KG1 (cell line): ENCODE measurements at regions not wholly inside any gene's neighbourhood (a gene's known extent, or its start where the extent isn't known, plus 50 kb on each side); places are given as distances from the start of the nearest gene placed in this dataset.

Source experiments
- DNase-seq: peaks from one replicate; lab custom pipeline; 2025; lab: John Stamatoyannopoulos, UW

DNA sequence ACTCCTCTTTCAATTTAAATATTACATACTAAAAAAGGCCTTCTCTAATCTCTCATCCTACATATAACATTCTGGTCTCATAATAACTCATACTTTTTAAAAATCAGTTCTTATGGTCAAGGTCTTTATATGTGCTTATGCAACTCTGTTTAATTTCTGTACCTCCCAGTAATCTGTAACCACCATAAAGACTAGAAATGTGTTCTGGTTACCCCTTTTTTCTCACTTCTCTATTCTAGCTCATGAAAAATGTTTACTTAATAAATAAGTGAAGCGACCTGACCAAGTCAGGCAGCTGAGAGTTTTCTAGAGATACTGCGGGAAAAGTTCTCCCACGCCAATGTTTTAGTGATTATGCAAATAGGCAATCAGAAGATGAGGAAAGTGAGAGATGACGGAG is 548.8 kb upstream of the FAM241A start:
- no peak for DNase-seq

- no peak for DNase-seq
These were observed 543.6 kb upstream of the FAM241A start for GRCh38 chr4:111601671-111602070.

- no peak for DNase-seq
These were observed 542.4 kb upstream of the FAM241A start for GRCh38 chr4:111602848-111603247.

GRCh38 chr4:111605111-111605510 is 540.1 kb upstream of the FAM241A start:
- no peak for DNase-seq

GRCh38 chr4:111610681-111611080 is 534.6 kb upstream of the FAM241A start:
- no peak for DNase-seq

GRCh38 chr4:111618908-111619307 is 526.3 kb upstream of the FAM241A start:
- DNase-seq, result no peak

- DNase-seq, result no peak
These were observed 516.8 kb upstream of the FAM241A start for GRCh38 chr4:111628437-111628836.

DNA sequence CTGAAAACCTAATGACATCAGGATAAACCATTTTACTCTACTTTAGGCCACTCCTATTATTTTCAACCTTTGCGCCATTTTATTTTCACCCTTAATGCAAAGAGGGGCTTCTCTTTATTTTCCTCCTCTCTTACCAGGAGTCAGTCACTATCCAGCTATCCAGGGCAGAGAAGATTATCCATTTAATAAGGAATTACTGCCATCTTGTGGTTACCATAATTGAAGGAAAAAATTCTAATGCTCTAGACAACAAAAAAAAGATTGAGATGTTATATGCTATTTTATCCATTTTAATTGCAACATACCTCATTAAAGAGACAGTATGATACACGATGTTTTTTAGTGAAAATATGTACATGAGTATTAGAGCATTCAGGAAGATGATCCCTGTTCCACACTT is 514.5 kb upstream of the FAM241A start:
- no peak for DNase-seq

DNA sequence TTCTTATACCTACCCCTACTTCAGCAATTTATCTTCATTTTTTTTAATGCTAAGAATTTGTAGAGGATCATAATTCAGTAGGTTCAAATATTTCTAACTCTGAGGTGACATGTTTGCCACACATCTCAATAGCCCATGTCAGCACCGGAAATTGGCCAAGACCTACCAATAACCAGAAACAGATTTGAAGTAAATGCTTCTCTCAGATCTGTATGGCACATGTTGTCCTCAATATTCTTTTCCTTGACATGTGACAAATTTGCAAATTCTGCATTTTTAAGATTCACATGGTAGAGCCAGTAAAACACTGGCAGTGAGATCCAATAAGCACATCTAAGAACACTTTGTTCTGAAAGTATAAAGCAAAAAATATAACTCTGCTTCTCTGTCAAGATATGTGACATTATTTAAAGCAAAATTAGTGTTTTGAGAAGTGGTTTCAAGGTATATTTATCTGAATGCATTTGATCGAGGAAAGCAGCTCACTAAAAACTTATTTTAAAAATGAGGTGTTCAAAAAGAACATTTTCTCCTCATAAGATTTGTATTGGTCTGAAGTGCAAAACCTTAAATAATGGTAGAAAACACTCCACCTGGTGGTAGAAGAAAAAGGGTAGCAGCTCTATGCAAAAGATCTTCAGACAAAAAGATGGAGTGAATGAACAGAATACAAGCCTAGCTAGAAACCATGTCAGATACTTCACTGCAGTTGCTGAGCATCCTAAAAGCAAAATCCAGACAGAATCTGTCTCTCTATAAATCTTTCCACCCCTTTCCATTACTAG is 513.8 kb upstream of the FAM241A start:
- DNase-seq, result peak; percentile 19

DNA sequence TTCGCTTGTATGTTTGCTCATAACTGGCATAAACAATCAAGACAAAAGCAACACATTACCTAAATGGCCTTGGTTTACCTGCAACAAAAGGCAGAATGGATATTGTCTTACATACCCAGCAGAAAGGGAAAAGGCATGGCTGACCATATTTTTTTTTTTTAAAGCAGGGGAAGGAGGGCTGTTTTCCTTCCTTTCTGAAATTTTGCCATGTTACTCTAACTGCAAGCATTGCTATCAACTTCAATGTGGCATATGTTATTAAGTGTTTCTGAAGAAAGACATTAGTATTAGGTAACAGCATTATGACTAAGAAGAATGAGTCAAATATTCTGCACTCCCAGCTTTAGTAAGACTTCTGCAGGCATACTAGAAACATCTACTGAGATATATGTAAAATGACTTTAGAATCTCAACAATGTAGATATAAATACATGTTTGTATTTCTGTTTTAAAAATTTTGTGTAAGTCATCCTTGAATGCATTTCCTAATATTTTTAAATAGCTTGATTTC is 512.6 kb upstream of the FAM241A start:
- DNase-seq, result no peak

DNA sequence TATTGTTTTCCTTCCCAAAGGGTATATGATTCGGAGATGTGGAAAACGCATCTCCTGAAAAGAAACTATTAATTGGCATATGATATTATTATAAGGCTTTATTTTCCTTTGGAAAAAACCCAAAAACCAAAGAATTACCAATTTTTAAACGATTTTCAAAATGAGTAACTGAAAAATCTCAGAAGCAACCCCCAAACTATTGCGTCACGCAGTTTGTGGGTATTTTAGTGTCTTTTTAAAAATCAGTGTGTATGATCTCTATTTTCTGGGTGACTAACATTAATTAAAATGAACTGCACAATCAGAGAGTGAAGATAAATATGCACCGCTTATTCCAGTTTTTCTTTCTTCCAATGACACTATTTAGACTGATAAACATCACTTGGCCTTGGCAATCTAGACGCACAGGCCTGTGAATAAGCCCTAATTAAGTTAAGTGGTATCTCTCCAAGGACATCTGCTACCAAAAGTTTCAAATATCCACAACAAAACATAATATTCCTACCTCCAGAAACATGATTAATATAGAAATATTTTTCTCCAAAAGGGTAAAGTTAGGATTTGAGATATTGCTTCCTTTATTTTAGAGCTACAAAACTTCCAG is 511.5 kb upstream of the FAM241A start:
- DNase-seq, result no peak

DNA sequence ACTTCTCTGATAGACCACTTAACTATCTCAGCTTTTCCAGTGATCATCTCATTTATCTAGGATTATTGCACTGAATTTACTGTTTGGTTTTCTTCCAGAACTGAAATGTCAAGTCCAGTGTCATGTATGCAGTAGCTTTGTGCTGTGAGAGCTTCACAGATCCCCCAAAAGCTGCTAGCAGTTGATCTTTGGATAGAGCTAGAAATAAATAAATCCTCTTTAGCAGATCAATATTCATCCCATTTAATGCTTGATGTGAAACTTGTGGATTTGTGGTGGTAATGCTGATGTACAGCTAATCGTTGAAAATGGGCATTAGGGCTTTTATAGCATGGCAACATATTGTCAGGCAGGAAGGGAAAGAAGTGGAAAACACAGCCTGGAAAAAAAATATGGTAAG is 509.6 kb upstream of the FAM241A start:
- no peak for DNase-seq

DNA sequence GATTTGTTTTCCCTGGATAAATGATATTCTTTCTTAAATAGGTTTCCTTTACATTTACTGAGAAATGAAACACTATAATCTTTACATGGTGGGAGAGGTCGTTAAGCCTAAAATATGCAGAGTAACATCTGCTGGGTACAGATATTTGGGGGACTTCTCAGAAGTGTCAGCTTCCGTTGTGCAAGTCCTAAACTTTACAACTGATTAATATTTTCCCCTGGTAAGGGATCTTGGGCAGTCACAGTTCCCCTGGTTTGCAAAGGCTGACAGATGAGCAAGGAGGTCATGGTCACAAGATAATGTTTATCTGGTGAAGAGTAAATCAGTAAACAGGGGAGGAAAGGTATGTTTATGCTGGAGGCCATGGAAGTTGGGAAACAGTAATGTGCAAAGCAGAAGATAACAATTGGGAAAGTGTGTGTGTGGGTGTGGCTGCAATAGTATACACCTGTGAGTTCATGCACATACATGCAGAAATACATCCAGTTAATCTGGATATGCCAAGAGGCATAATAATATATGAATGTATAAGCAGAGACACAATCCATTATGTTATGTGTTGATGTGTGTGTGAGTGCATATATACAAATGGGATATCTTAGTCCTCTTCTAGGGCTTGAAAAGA is 508.2 kb upstream of the FAM241A start:
- DNase-seq, result no peak

DNA sequence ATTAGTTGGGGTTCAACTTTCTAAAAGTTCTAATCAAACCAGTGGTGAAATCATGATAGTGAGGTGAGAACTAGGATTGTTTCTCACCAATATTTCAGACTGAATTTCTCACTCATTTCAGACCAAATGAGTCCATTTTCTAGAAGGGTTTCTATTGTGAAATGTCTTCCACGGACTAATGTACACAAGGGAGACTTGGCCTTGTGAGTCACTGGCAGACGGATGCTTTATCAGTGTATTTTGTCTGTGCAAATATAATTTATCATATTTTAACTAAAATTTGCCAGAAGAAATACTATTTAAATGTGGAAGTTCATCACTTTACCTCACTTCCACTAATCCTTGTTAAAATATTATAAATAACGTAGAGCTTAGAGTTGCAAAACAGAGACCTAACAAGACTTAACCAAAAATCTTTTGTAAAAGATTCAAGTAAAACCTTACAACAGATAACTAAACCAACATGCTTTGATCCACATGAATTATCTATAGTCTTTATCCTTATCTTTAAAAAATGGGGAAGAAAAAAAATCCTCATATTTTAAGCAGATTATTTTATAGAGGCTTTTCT is 506.0 kb upstream of the FAM241A start:
- no peak for DNase-seq

GRCh38 chr4:111639876-111640275 is 505.4 kb upstream of the FAM241A start:
- no peak for DNase-seq

- peak; percentile 87 for DNase-seq
These were observed 503.3 kb upstream of the FAM241A start for GRCh38 chr4:111641813-111642579.

GRCh38 chr4:111648056-111648455 is 497.2 kb upstream of the FAM241A start:
- DNase-seq, result no peak

- DNase-seq, result no peak
These were observed 495.9 kb upstream of the FAM241A start for GRCh38 chr4:111649308-111649707.

GRCh38 chr4:111650146-111650545 is 495.1 kb upstream of the FAM241A start:
- no peak for DNase-seq

- DNase-seq, result no peak
These were observed 494.6 kb upstream of the FAM241A start for GRCh38 chr4:111650674-111651086.

DNA sequence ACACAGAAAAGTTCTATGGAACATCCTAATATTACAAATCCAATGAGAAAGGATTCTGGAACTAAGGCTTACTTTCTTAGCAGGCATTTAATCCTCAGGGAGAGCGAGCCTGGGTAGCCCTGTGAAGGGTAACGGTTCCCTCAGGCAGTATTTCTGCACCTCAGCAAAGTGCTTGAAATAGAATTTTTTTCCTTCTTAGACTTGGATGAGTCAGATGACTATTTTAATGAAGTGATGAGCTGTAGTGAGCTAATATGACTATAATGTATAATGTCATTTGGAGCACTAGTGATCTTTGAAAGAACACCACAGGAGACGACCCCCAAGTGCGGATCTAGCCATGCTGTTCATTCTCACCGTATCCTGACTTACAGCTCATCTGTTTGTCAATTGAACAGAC is 493.0 kb upstream of the FAM241A start:
- no peak for DNase-seq

- no peak for DNase-seq
These were observed 492.3 kb upstream of the FAM241A start for GRCh38 chr4:111652986-111653385.
